HG02588 (cell line): ENCODE measurements at regions not wholly inside any gene's neighbourhood (a gene's known extent, or its start where the extent isn't known, plus 50 kb on each side); places are given as distances from the start of the nearest gene placed in this dataset.
"Not testable (repeated sequence)": the region's sequence is repeated elsewhere in the genome, so short reads cannot be mapped to it uniquely, and the experiment has no call there.

Experiments used
- ATAC-seq: cut with Tn5 transposase; IDR thresholded peaks from one replicate; pipeline ENCODE4 v1.9.1; 2021; ENCODE audit warnings: mild to moderate bottlenecking, moderate library complexity; ENCODE audit not compliant: unreplicated experiment

DNA sequence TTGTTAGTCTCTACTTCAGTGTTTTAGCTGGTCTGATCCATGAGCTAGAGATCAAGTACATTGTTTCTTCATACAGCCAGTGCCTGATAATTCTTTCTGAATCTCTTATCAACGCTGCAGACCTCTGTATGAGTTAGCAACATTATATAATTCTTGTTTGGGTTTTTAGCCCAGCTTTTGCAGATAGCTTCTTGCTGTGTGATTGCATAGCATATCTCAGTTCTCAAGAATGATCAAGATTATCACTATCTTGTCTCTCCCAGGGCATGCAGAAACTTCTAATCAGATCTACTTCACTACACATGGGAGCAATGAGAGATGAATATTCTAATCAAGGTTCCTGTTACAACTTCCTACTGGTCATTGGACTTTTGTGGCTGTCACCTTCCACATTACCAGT is 158.3 kb downstream of the FAM174A start:
- ATAC-seq: no peak

DNA sequence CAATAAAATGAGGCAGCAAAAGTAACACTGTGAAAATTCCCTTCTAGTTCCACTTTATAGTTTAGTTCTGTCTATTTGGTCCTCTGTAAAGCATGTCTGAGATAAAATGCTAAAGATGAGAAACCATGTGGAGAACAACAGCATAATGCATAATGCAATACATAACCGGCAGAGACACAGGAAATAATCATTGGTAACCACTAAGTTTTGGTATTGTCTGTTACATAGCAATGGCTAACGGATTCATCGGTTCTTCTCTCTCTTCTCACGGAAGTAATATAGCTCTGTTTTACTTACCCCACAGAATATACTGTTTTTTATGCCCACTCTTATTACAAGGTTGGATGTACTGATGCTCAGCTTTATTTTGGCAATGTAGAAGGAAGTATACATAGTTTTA is 158.9 kb downstream of the FAM174A start:
- ATAC-seq: peak; percentile 64

- ATAC-seq: no peak
These were observed 162.8 kb downstream of the FAM174A start for GRCh38 chr5:100697970-100698369.

DNA sequence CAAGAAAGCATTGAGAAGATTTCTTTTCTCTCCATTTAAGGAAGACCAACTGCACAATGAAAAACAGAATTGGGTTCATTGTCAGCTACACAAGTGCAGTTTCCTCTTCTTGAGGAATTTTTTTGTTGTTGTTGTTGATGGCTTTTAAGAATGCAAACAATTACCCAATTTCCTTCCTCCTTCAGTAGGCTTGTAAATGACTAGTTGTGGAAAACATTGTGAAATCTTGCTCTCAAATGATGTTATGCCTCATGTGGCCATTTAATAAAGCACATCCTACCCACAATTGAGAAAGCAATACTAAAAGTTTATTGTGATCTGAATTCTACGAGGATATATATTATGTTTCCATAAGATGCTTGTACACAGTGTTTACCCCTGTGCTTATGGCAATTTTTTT is 171.6 kb downstream of the FAM174A start:
- peak; percentile 50 for ATAC-seq

GRCh38 chr5:100708645-100709171 is 173.5 kb downstream of the FAM174A start:
- ATAC-seq: no peak

- no peak for ATAC-seq
These were observed 174.6 kb downstream of the FAM174A start for GRCh38 chr5:100709771-100710170.

DNA sequence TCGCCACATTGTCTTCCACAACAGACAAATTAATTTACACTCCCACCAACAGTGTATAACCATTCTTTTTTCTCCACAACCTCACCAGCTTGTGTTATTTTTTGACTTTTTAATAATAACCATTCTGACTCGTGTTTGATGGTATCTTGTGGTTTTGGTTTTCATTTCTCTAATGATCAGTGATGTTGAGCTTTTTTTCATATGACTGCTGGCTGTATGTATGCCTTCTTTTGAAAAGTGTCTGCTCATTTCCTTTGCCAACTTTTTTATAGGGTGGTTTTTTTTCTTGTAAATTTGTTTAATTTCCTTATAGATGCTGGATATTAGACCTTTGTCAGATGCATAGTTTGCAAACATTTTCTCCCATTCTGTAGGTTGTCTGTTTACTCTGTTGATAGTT is 179.6 kb downstream of the FAM174A start:
- ATAC-seq: not testable (repeated sequence)

DNA sequence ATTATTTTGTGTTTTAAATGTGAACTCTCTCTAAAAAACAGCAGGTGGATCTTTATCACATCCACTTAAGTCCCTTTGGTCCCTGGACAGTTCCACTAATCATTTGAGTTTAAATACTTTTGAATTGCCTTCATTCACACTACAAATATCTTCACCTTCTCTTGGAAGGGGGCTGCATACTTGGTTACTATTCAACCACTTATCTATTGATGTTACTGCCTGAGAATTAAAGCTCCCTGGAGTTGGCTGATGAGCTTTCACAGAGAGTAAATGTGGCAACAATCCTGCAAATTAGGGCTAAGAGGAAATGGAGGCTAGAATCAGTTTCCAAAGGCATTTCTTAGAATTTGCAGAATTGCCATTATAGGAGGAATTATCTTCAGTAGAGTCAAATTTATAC is 180.4 kb downstream of the ST8SIA4 start:
- ATAC-seq: no peak

GRCh38 chr5:100723229-100723628 is 179.9 kb downstream of the ST8SIA4 start:
- ATAC-seq: no peak

DNA sequence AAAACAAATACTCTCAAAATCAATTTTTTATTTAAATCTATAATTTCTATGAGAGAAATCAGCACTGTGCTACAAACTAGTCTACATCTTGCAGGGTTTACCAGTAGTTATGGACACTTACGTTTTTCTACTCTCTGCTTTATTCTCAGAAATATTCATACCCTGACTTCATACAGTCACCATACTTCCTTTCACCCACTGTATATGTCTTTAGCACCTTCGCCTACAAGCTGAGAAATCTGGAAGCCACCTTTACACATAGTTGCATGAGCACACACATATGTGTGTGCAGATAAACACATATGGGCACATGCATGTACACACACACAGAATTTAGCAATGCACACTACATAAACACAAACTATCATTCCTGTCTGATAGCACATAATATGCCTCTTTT is 177.0 kb downstream of the ST8SIA4 start:
- ATAC-seq: no peak

GRCh38 chr5:100731768-100732167 is 171.3 kb downstream of the ST8SIA4 start:
- ATAC-seq: peak; percentile 96

- ATAC-seq: peak; percentile 94
These were observed 156.4 kb downstream of the ST8SIA4 start for GRCh38 chr5:100746730-100747129.

- no peak for ATAC-seq
These were observed 153.3 kb downstream of the ST8SIA4 start for GRCh38 chr5:100749771-100750284.

GRCh38 chr5:100755435-100755834 is 147.6 kb downstream of the ST8SIA4 start:
- no peak for ATAC-seq
